ENCODE measurements at regions not wholly inside any gene's neighbourhood (a gene's known extent, or its start where the extent isn't known, plus 50 kb on each side); places are given as distances from the start of the nearest gene placed in this dataset.

GRCh38 chr10:4197676-4198075, 412.7 kb upstream of the KLF6 start:
- H3K27me3 Mint-ChIP-seq, result peaks cover 8% of the 10 kb centered on the region
- DNase-seq (no peak), ATAC-seq (no peak)
- H3K4me3 Mint-ChIP-seq, result no peak overlapping the region
- no peaks in the 10 kb centered on the region for H3K36me3 Mint-ChIP-seq (ENCODE audit: low read depth)
- no peaks in the 10 kb centered on the region for H3K9me3 ChIP-seq (ENCODE audit: control insufficient read depth, low read length, poor library complexity, severe bottlenecking)
- H3K27ac Mint-ChIP-seq, result no peak overlapping the region
- peaks cover 14% of the 10 kb centered on the region for H3K4me1 Mint-ChIP-seq

- H3K4me1 Mint-ChIP-seq, result peaks cover 14% of the 10 kb centered on the region
- no peak for ATAC-seq
- peaks cover 5% of the 10 kb centered on the region for H3K27me3 Mint-ChIP-seq
- DNase-seq, result no peak
- no peak overlapping the region for H3K4me3 Mint-ChIP-seq
- no peak overlapping the region for H3K27ac Mint-ChIP-seq
- no peaks in the 10 kb centered on the region for H3K9me3 ChIP-seq (ENCODE audit: control insufficient read depth, low read length, poor library complexity, severe bottlenecking)
- H3K36me3 Mint-ChIP-seq (ENCODE audit: low read depth), result no peaks in the 10 kb centered on the region
Observed at GRCh38 chr10:4196771-4197390, 411.9 kb upstream of the KLF6 start.

DNA sequence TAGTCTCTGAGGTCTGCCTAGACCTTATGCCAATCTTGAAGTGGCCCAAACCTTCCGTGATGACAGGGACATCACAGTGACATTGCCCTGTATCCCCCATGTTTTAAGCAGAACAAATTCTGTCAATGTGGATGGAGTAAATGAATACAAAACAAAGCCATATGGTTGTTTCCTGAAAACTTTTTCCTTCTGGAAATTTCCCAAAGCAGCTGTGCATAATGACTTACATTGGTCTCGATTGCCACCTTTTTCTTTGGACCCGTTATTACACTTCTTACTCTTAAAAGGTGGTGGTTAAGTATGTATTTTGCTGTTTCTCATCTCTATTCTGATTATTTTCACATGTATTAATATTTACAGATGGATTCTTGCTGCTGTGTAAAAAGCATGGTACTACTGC, 411.2 kb upstream of the KLF6 start:
- ATAC-seq, result no peak
- Mint-ChIP-seq H3K27me3 (no peaks in the 10 kb centered on the region), H3K4me3 (no peak overlapping the region), H3K4me1 (peaks cover 9% of the 10 kb centered on the region), H3K36me3 (ENCODE audit: low read depth) (no peaks in the 10 kb centered on the region), H3K27ac (no peak overlapping the region)
- H3K9me3 ChIP-seq (ENCODE audit: control insufficient read depth, low read length, poor library complexity, severe bottlenecking), result no peaks in the 10 kb centered on the region
- no peak for DNase-seq

DNA sequence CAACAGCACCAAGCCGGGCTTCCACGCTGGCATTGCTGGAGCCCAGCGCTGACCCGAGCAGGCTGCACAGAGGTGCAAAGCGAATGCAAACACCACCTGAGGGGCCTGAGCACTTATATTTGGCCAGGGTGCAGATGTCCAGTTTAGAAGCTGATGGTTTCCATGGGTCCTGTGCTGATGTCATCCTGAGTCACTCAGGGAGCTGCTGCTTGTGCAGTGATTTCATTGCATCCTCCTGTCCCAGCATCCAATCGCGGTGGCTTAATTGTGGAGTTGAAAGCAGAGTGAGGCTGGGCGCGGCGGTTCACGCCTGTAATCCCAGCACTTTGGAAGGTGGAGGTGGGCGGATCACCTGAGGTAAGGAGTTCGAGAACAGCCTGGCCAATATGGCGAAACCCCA, 410.2 kb upstream of the KLF6 start:
- Mint-ChIP-seq H3K27me3 (no peaks in the 10 kb centered on the region), H3K4me1 (peaks cover 9% of the 10 kb centered on the region), H3K27ac (no peak overlapping the region), H3K4me3 (no peak overlapping the region), H3K36me3 (ENCODE audit: low read depth) (no peaks in the 10 kb centered on the region)
- ATAC-seq (no peak), DNase-seq (no peak)
- no peaks in the 10 kb centered on the region for H3K9me3 ChIP-seq (ENCODE audit: control insufficient read depth, low read length, poor library complexity, severe bottlenecking)

- Mint-ChIP-seq H3K27me3 (no peaks in the 10 kb centered on the region), H3K4me3 (no peak overlapping the region), H3K27ac (no peak overlapping the region), H3K36me3 (ENCODE audit: low read depth) (no peaks in the 10 kb centered on the region), H3K4me1 (peaks cover 9% of the 10 kb centered on the region)
- ATAC-seq, result no peak
- no peak for DNase-seq
- H3K9me3 ChIP-seq (ENCODE audit: control insufficient read depth, low read length, poor library complexity, severe bottlenecking), result no peaks in the 10 kb centered on the region
Observed at GRCh38 chr10:4194231-4194630, 409.2 kb upstream of the KLF6 start.

DNA sequence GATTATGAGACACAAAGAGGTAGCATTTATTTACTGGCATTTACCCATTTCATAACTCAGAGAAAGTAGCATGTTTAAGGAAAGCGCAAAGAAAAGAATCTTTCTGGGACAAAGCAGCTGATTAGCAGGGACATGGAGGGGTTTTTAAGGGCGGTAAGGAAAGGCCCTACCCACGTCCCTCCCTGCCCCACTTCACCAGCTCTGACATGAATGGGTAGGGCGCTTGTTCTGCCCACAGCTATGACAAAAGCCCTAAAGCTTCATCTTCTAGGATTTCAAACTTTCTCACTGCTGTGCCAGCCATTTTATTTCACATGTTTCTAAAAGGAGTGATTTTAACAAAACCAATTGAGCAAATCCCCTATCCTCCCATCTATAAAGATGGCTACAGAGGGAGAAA, 406.9 kb upstream of the KLF6 start:
- H3K27ac Mint-ChIP-seq, result no peak overlapping the region

GRCh38 chr10:4191354-4191753, 406.3 kb upstream of the KLF6 start:
- no peak overlapping the region for H3K4me3 Mint-ChIP-seq
- DNase-seq, result no peak
- H3K9me3 ChIP-seq (ENCODE audit: control insufficient read depth, low read length, poor library complexity, severe bottlenecking), result no peaks in the 10 kb centered on the region
- no peaks in the 10 kb centered on the region for H3K27me3 Mint-ChIP-seq
- H3K27ac Mint-ChIP-seq, result no peak overlapping the region
- H3K36me3 Mint-ChIP-seq (ENCODE audit: low read depth), result no peaks in the 10 kb centered on the region
- no peak for ATAC-seq
- H3K4me1 Mint-ChIP-seq, result peaks cover 4% of the 10 kb centered on the region

More for the DNA sequence above, 406.9 kb upstream of the KLF6 start:
- no peaks in the 10 kb centered on the region for H3K9me3 ChIP-seq (ENCODE audit: control insufficient read depth, low read length, poor library complexity, severe bottlenecking)
- ATAC-seq (no peak), DNase-seq (no peak)
- Mint-ChIP-seq H3K36me3 (ENCODE audit: low read depth) (no peaks in the 10 kb centered on the region), H3K27me3 (no peaks in the 10 kb centered on the region), H3K4me3 (no peak overlapping the region), H3K4me1 (peaks cover 7% of the 10 kb centered on the region)

DNA sequence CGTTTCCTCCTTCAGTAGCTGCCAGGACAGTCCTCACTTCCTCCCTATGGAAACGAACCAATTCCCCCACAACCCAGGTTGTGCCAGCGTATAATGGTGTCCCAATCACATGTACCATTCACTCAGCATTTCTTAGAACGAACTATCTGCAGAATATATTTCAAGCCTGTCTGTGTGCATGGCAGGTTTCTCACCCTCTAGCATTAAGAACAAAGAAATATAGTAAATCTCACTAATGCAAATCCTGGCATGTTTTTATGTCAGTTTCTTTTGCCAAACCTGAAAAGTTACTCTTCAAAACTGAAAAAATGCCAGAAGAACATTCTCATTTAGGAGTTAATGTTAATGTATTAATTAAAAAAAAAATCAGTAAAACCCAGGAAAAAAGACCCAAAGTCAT, 405.9 kb upstream of the KLF6 start:
- no peak for ATAC-seq
- Mint-ChIP-seq H3K4me1 (peaks cover 4% of the 10 kb centered on the region), H3K36me3 (ENCODE audit: low read depth) (no peaks in the 10 kb centered on the region), H3K4me3 (no peak overlapping the region), H3K27ac (no peak overlapping the region), H3K27me3 (no peaks in the 10 kb centered on the region)
- no peak for DNase-seq
- H3K9me3 ChIP-seq (ENCODE audit: control insufficient read depth, low read length, poor library complexity, severe bottlenecking), result no peaks in the 10 kb centered on the region

DNA sequence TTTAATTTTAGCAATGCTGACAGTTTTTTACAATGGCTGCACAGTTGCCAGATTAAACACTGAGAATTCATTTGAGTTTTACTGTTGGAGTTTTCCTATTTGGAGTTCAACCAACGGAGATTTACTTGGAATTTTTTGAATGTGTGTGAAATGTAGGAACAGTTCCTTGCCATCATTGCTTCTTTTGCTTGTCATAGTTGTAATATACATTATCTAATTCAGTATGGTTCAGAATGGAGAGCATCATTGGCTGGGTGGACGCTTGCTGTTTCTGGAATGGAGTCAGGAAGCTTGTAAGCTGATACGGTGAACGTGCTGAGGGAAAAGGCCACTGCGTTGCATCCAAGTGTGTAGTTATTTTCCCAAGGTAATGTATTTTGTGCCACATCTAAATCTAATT, 404.3 kb upstream of the KLF6 start:
- Mint-ChIP-seq H3K4me3 (no peak overlapping the region), H3K27ac (no peak overlapping the region), H3K4me1 (peaks cover 2% of the 10 kb centered on the region), H3K36me3 (ENCODE audit: low read depth) (no peaks in the 10 kb centered on the region), H3K27me3 (no peaks in the 10 kb centered on the region)
- H3K9me3 ChIP-seq (ENCODE audit: control insufficient read depth, low read length, poor library complexity, severe bottlenecking), result no peaks in the 10 kb centered on the region
- DNase-seq, result no peak
- ATAC-seq, result no peak

GRCh38 chr10:4188406-4188805, 403.4 kb upstream of the KLF6 start:
- Mint-ChIP-seq H3K4me1 (peaks cover 2% of the 10 kb centered on the region), H3K36me3 (ENCODE audit: low read depth) (no peaks in the 10 kb centered on the region), H3K27ac (no peak overlapping the region), H3K4me3 (no peak overlapping the region), H3K27me3 (no peaks in the 10 kb centered on the region)
- DNase-seq, result no peak
- H3K9me3 ChIP-seq (ENCODE audit: control insufficient read depth, low read length, poor library complexity, severe bottlenecking), result no peaks in the 10 kb centered on the region
- ATAC-seq, result no peak

- Mint-ChIP-seq H3K36me3 (ENCODE audit: low read depth) (no peaks in the 10 kb centered on the region), H3K4me3 (no peak overlapping the region), H3K27me3 (no peaks in the 10 kb centered on the region), H3K27ac (no peak overlapping the region), H3K4me1 (peaks cover 2% of the 10 kb centered on the region)
- ATAC-seq (no peak), DNase-seq (no peak)
- no peaks in the 10 kb centered on the region for H3K9me3 ChIP-seq (ENCODE audit: control insufficient read depth, low read length, poor library complexity, severe bottlenecking)
Observed at GRCh38 chr10:4186849-4187540, 402.0 kb upstream of the KLF6 start.

- no peak for ATAC-seq
- no peak overlapping the region for H3K27ac Mint-ChIP-seq
Observed at GRCh38 chr10:4183761-4184261, 398.8 kb upstream of the KLF6 start.

GRCh38 chr10:4181621-4182049, 396.6 kb upstream of the KLF6 start:
- no peaks in the 10 kb centered on the region for H3K27me3 Mint-ChIP-seq
- DNase-seq (no peak), ATAC-seq (no peak)
- H3K9me3 ChIP-seq (ENCODE audit: control insufficient read depth, low read length, poor library complexity, severe bottlenecking), result no peaks in the 10 kb centered on the region
- H3K4me3 Mint-ChIP-seq, result no peak overlapping the region
- H3K36me3 Mint-ChIP-seq (ENCODE audit: low read depth), result no peaks in the 10 kb centered on the region
- H3K27ac Mint-ChIP-seq, result no peak overlapping the region
- peaks cover 7% of the 10 kb centered on the region for H3K4me1 Mint-ChIP-seq

More at GRCh38 chr10:4183761-4184261, 398.8 kb upstream of the KLF6 start:
- Mint-ChIP-seq H3K27me3 (no peaks in the 10 kb centered on the region), H3K36me3 (ENCODE audit: low read depth) (no peaks in the 10 kb centered on the region), H3K4me1 (peaks cover 9% of the 10 kb centered on the region), H3K4me3 (no peak overlapping the region)
- no peak for DNase-seq
- no peaks in the 10 kb centered on the region for H3K9me3 ChIP-seq (ENCODE audit: control insufficient read depth, low read length, poor library complexity, severe bottlenecking)

GRCh38 chr10:4181081-4181480, 396.1 kb upstream of the KLF6 start:
- H3K36me3 Mint-ChIP-seq (ENCODE audit: low read depth), result no peaks in the 10 kb centered on the region
- peaks cover 7% of the 10 kb centered on the region for H3K4me1 Mint-ChIP-seq
- no peaks in the 10 kb centered on the region for H3K27me3 Mint-ChIP-seq
- no peak overlapping the region for H3K27ac Mint-ChIP-seq
- H3K4me3 Mint-ChIP-seq, result no peak overlapping the region
- no peak for DNase-seq
- no peak for ATAC-seq
- no peaks in the 10 kb centered on the region for H3K9me3 ChIP-seq (ENCODE audit: control insufficient read depth, low read length, poor library complexity, severe bottlenecking)
